GM23248 (cell line): ENCODE measurements at regions not wholly inside any gene's neighbourhood (a gene's known extent, or its start where the extent isn't known, plus 50 kb on each side); places are given as distances from the start of the nearest gene placed in this dataset.

Source experiments
- EZH2 ChIP-seq: fragments of 200-600 bp; sonication (generic); IDR thresholded peaks from 2 replicates; pipeline ENCODE4 v1.6.1; 2018; ENCODE audit warnings: antibody characterized with exemption, mild to moderate bottlenecking; ENCODE audit not compliant: insufficient read depth, poor library complexity, severe bottlenecking
- EZH2phosphoT487 ChIP-seq: fragments of 200-600 bp; sonication (generic); IDR thresholded peaks from 2 replicates; pipeline ENCODE4 v1.6.1; 2018; ENCODE audit warnings: antibody characterized with exemption, moderate library complexity, mild to moderate bottlenecking, low read depth; ENCODE audit not compliant: insufficient read depth

DNA sequence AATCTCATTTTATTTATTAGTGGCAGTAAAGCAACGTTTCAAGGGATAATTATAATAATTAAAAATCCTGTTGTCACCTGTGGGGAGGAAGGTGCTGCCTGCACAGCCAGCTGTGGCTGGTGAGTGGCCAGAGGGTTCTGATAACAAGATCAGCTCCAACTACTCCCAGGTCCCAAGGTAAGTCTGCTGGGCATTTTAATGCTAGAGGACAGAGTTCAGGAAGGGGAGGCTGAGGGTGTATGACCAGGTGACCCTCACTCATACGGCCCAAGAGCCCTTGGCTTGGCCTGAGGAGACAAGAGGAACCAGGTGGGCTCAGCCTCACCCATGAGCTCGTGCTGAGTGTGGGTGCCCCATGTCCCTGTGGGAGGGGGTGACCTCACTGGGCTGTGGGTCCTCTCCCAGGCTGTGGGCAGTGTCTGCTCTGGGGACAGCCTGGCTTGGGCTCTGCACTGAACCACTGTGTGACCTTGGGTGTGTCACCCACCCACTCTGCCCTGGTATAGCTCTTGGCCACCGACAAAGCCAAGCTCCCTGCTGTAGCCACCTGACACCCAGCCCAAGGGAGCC, 223.8 kb downstream of the PTPRU start:
- TF ChIP-seq EZH2 (no peak), EZH2phosphoT487 (no peak)
